ENCODE measurements at regions not wholly inside any gene's neighbourhood (a gene's known extent, or its start where the extent isn't known, plus 50 kb on each side); places are given as distances from the start of the nearest gene placed in this dataset.
"Not testable (repeated sequence)": the region's sequence is repeated elsewhere in the genome, so short reads cannot be mapped to it uniquely, and the experiment has no call there.

- no peak for DNase-seq (ENCODE audit: low read depth)
Observed at GRCh38 chr7:120180221-120180620, 92.8 kb upstream of the KCND2 start.

- no peak for DNase-seq (ENCODE audit: low read depth)
Observed at GRCh38 chr7:120181499-120181898, 91.5 kb upstream of the KCND2 start.

- no peak for DNase-seq (ENCODE audit: low read depth)
Observed at GRCh38 chr7:120184866-120185265, 88.1 kb upstream of the KCND2 start.

- DNase-seq (ENCODE audit: low read depth), result no peak
Observed at GRCh38 chr7:120185940-120186682, 86.9 kb upstream of the KCND2 start.

GRCh38 chr7:120186688-120187087, 86.3 kb upstream of the KCND2 start:
- no peak for DNase-seq (ENCODE audit: low read depth)

DNA sequence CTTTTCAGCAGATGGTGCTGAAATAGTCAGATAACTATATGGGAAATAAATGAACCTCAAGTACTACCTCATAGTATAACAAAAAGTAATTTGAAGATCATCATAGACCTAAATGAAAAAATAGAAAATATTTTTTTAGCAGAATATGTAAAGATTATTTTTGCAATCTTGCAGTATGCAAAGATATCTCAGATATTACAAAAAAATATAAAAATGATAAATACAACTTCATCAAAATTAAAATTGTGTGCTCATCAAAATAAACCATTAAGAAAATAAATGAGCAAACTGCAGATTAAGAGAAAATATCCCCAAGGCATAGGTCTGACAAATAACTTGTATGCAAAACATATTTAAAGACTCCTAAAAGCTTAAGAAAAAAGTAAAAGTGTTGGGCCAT, 83.4 kb upstream of the KCND2 start:
- no peak for DNase-seq (ENCODE audit: low read depth)

DNA sequence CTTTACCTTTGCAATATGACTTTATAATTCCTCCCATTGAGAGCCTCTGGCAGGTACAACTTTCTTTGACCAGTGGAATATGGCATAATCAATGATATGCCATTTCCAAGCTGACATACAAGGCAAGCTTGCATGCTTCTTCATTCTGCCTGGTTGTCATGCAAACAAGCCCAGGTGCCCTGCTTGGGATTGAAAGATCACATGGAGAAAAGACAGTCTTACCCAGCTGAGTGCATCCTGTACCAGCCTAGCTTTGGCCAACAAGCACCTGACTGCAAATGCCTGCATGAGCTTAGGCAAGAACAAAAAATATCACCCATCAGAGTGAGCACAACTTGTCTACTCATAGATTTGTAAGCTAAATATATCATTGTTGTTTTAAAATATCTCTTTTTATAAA, 82.9 kb upstream of the KCND2 start:
- DNase-seq (ENCODE audit: low read depth), result no peak

GRCh38 chr7:120190566-120190965, 82.4 kb upstream of the KCND2 start:
- DNase-seq (ENCODE audit: low read depth), result no peak

DNA sequence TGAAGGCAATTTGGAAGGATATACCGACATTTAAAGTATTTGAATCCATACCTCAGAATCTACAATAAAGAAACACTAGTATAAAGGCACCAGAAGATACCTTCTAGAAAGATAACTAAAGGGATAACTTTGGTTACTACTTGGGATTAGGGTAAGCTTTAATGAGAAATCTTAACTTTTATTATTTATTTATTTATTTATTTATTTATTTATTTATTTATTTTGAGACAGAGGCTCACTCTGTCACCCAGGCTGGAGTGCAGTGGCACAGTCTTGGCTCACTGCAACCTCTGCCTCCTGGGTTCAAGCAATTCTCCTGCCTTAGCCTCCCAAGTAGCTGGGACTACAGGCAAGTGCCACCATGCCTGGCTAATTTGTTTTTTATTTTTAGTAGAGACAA, 81.6 kb upstream of the KCND2 start:
- not testable (repeated sequence) for DNase-seq (ENCODE audit: low read depth)

DNA sequence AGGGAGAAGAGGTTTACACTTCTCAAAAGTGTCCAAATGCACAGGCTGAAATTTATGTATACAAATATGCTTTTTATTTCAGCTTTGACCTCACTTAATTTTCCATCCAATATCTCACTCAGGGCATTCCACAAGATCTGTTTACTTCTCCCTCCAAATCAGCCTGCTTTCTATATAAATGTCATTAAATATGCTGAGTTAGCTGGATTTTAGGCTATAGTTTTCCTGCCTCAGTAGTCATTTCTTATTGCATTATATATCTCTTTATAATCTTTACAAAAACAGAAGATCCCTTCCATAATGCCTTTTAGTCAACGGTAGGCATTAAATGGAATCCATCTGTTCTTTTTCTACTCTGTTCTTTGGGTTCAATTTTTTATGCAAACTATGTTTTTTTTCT, 71.7 kb upstream of the KCND2 start:
- DNase-seq (ENCODE audit: low read depth), result no peak

DNA sequence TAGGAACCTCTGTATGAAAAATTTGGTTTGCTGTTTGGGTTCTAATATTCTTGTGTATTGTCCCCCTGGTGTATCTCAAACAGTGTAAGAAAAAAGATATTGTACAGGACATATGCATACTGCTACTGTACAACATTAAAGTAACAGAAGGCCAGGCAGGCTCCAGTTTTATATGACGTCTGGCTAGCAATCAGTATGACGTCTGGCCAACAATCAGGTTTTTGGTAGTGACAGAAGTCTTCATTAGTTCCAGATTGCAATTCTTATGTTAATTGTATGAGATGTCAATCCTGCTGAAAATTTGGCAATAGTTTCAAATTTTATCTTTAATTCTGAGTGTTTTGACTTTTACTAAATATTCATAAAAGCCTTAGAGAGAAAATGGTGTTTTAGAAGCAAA, 67.9 kb upstream of the KCND2 start:
- no peak for DNase-seq (ENCODE audit: low read depth)

- no peak for DNase-seq (ENCODE audit: low read depth)
Observed at GRCh38 chr7:120207037-120207436, 65.9 kb upstream of the KCND2 start.

- no peak for DNase-seq (ENCODE audit: low read depth)
Observed at GRCh38 chr7:120215654-120216053, 57.3 kb upstream of the KCND2 start.

DNA sequence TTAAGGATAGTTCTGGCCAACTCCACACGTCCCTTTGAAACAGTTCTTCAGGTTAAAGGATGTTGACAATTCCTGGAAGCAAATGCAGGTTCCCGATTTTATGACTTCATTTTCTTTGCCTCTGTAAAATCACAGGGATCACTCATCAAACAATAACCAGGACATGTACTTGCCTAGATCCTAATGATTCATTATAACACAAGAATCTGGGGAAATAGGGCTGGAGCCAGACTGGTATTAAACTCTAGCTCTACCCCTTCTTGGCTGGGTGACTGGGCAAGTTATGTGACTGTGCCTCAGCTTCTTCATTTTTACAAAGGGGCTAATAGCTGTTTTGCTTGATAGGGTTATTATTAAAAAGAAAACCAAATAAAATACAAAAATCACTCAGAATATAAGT, 56.0 kb upstream of the KCND2 start:
- DNase-seq (ENCODE audit: low read depth), result no peak

DNA sequence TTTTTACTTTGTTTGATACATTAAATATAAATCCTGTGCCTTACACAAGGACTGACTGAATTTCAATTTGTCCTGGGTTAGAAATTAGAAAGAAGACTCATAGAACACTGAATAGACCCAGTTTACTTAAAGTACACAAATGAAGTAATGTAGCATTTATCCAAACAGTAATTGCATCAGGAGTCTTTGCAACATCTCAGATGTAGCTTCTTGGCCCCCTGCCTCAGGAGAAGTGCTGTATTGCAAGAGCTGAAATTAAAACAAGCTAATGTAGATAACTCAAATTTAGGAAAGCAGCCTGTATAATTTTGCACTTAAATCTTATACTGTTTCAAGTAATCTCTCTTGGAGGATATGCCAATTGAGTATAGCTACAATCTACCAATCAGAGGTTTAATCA, 54.3 kb upstream of the KCND2 start:
- DNase-seq (ENCODE audit: low read depth), result no peak

DNA sequence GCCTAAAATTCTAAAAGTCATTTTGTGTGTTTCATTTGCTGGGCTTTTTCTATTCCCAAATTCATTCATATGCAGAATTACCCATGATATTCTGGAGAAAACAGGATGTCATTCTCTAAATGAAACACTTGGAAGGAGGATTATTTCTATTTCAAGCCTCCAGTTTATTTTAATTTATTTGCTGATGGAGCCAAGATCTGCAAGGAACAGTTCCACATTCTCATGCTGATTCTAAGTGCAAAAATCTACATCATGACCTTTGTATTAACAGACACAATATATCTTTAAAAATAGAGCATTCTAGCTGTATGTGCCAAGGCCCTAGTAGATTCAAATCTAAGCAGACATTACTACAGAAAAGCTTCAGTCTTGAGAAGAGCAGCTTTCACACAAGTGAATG, 51.3 kb upstream of the KCND2 start:
- DNase-seq (ENCODE audit: low read depth), result no peak
